WTC11 (cell line): ENCODE measurements at regions not wholly inside any gene's neighbourhood (a gene's known extent, or its start where the extent isn't known, plus 50 kb on each side); places are given as distances from the start of the nearest gene placed in this dataset.

Source experiments
- CREB1 ChIP-seq: sonication (generic); formaldehyde crosslinking; IDR thresholded peaks from 2 replicates; pipeline ENCODE4 v1.8.0; 2023; ENCODE audit warnings: mild to moderate bottlenecking, missing genetic modification reagents
- CTCF ChIP-seq: fragments of 200-600 bp; IDR thresholded peaks from 2 replicates; pipeline ENCODE4 v1.8.0; 2022; ENCODE audit warnings: antibody characterized with exemption
- ESRRA ChIP-seq: sonication (generic); formaldehyde crosslinking; IDR thresholded peaks from 2 replicates; pipeline ENCODE4 v1.8.1; 2022; ENCODE audit warnings: mild to moderate bottlenecking, missing genetic modification reagents, borderline replicate concordance
- ETV6 ChIP-seq: sonication (generic); formaldehyde crosslinking; IDR thresholded peaks from 2 replicates; pipeline ENCODE4 v1.8.1; 2022; ENCODE audit warnings: mild to moderate bottlenecking, missing genetic modification reagents
- JUN ChIP-seq: sonication (generic); formaldehyde crosslinking; IDR thresholded peaks from 2 replicates; pipeline ENCODE4 v1.8.0; 2023; ENCODE audit warnings: mild to moderate bottlenecking, missing genetic modification reagents
- NR2C2 ChIP-seq: sonication (generic); formaldehyde crosslinking; IDR thresholded peaks from 2 replicates; pipeline ENCODE4 v1.8.0; 2022; ENCODE audit warnings: mild to moderate bottlenecking, missing genetic modification reagents
- RELA ChIP-seq: sonication (generic); formaldehyde crosslinking; IDR thresholded peaks from 2 replicates; pipeline ENCODE4 v1.8.1; 2022; ENCODE audit warnings: missing genetic modification reagents, mild to moderate bottlenecking, borderline replicate concordance
- SP1 ChIP-seq: sonication (generic); formaldehyde crosslinking; conservative IDR thresholded peaks from 2 replicates; pipeline ENCODE4 v1.8.1; 2022; ENCODE audit warnings: missing genetic modification reagents
- ZNF121 ChIP-seq: sonication (generic); formaldehyde crosslinking; IDR thresholded peaks from 2 replicates; pipeline ENCODE4 v1.8.0; 2023; ENCODE audit warnings: missing genetic modification reagents
- ZNF263 ChIP-seq: sonication (generic); formaldehyde crosslinking; IDR thresholded peaks from 2 replicates; pipeline ENCODE4 v1.8.1; 2022; ENCODE audit warnings: low read depth, mild to moderate bottlenecking, moderate library complexity, missing genetic modification reagents
- TF ChIP-seq, protein P1 (sequence below): sonication (generic); formaldehyde crosslinking; IDR thresholded peaks from 2 replicates; pipeline ENCODE4 v1.8.0; 2022; ENCODE audit warnings: mild to moderate bottlenecking, missing genetic modification reagents
- TF ChIP-seq, protein P2 (sequence below): sonication (generic); formaldehyde crosslinking; IDR thresholded peaks from 2 replicates; pipeline ENCODE4 v1.8.1; 2023; ENCODE audit warnings: mild to moderate bottlenecking, missing genetic modification reagents, moderate library complexity
- TF ChIP-seq, protein P3 (sequence below): sonication (generic); formaldehyde crosslinking; IDR thresholded peaks from 2 replicates; pipeline ENCODE4 v1.8.0; 2022; ENCODE audit warnings: mild to moderate bottlenecking, missing genetic modification reagents
- TF ChIP-seq, protein P4 (sequence below): sonication (generic); formaldehyde crosslinking; IDR thresholded peaks from 2 replicates; pipeline ENCODE4 v1.8.0; 2023; ENCODE audit warnings: missing genetic modification reagents, mild to moderate bottlenecking, borderline replicate concordance

GRCh38 chr3:72453706-72454105 is 394.5 kb downstream of the SHQ1 start:
- TF ChIP-seq, protein P1, sequence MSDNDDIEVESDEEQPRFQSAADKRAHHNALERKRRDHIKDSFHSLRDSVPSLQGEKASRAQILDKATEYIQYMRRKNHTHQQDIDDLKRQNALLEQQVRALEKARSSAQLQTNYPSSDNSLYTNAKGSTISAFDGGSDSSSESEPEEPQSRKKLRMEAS (CRISPR knock-in tag): no peak
- TF ChIP-seq ESRRA (CRISPR knock-in tag): no peak
- TF ChIP-seq ETV6: no peak
- no peak for TF ChIP-seq CTCF
- TF ChIP-seq, protein P2, sequence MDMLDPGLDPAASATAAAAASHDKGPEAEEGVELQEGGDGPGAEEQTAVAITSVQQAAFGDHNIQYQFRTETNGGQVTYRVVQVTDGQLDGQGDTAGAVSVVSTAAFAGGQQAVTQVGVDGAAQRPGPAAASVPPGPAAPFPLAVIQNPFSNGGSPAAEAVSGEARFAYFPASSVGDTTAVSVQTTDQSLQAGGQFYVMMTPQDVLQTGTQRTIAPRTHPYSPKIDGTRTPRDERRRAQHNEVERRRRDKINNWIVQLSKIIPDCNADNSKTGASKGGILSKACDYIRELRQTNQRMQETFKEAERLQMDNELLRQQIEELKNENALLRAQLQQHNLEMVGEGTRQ (CRISPR knock-in tag): no peak
- TF ChIP-seq CREB1 (CRISPR knock-in tag): no peak
- TF ChIP-seq RELA (CRISPR knock-in tag): no peak
- no peak for TF ChIP-seq ZNF263 (CRISPR knock-in tag)
- TF ChIP-seq SP1 (CRISPR knock-in tag): no peak
- TF ChIP-seq, protein P3, sequence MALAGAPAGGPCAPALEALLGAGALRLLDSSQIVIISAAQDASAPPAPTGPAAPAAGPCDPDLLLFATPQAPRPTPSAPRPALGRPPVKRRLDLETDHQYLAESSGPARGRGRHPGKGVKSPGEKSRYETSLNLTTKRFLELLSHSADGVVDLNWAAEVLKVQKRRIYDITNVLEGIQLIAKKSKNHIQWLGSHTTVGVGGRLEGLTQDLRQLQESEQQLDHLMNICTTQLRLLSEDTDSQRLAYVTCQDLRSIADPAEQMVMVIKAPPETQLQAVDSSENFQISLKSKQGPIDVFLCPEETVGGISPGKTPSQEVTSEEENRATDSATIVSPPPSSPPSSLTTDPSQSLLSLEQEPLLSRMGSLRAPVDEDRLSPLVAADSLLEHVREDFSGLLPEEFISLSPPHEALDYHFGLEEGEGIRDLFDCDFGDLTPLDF: no peak
- no peak for TF ChIP-seq NR2C2 (CRISPR knock-in tag)
- TF ChIP-seq, protein P4, sequence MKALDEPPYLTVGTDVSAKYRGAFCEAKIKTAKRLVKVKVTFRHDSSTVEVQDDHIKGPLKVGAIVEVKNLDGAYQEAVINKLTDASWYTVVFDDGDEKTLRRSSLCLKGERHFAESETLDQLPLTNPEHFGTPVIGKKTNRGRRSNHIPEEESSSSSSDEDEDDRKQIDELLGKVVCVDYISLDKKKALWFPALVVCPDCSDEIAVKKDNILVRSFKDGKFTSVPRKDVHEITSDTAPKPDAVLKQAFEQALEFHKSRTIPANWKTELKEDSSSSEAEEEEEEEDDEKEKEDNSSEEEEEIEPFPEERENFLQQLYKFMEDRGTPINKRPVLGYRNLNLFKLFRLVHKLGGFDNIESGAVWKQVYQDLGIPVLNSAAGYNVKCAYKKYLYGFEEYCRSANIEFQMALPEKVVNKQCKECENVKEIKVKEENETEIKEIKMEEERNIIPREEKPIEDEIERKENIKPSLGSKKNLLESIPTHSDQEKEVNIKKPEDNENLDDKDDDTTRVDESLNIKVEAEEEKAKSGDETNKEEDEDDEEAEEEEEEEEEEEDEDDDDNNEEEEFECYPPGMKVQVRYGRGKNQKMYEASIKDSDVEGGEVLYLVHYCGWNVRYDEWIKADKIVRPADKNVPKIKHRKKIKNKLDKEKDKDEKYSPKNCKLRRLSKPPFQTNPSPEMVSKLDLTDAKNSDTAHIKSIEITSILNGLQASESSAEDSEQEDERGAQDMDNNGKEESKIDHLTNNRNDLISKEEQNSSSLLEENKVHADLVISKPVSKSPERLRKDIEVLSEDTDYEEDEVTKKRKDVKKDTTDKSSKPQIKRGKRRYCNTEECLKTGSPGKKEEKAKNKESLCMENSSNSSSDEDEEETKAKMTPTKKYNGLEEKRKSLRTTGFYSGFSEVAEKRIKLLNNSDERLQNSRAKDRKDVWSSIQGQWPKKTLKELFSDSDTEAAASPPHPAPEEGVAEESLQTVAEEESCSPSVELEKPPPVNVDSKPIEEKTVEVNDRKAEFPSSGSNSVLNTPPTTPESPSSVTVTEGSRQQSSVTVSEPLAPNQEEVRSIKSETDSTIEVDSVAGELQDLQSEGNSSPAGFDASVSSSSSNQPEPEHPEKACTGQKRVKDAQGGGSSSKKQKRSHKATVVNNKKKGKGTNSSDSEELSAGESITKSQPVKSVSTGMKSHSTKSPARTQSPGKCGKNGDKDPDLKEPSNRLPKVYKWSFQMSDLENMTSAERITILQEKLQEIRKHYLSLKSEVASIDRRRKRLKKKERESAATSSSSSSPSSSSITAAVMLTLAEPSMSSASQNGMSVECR: no peak
- TF ChIP-seq JUN: no peak
- no peak for TF ChIP-seq ZNF121
